GM12878 (cell line): ENCODE measurements at regions not wholly inside any gene's neighbourhood (a gene's known extent, or its start where the extent isn't known, plus 50 kb on each side); places are given as distances from the start of the nearest gene placed in this dataset.
"Not testable (repeated sequence)": the region's sequence is repeated elsewhere in the genome, so short reads cannot be mapped to it uniquely, and the experiment has no call there.

ENCODE experiments used
- ATAC-seq: fragments of 200-7000 bp; cut with Tn5 transposase; 3 replicates; pipeline ENCODE4 v1.9.1; 2020; ENCODE audit warnings: mild to moderate bottlenecking, moderate library complexity
- BruUV-seq: library from RNA; stranded (reverse); fragments of 400-500 nt; replicated peaks from 2 replicates; lab custom pipeline; 2021; lab: Mats Ljungman, UMichigan
- CTCF ChIA-PET: fragments of 300-600 bp; sonication (Branson Sonifier 250); formaldehyde crosslinking; extraction: SDS; loops from one replicate; lab custom pipeline; 2021; ENCODE audit warnings: inconsistent platforms; lab: Yijun Ruan, JAX
- POLR2A ChIA-PET: fragments of 350-600 bp; formaldehyde crosslinking; extraction: SDS; loops from one replicate; lab custom pipeline; 2021; ENCODE audit warnings: inconsistent platforms; lab: Charles Lee
- RAD21 ChIA-PET: fragments of 300-600 bp; sonication (Branson Sonifier 250); formaldehyde crosslinking; loops from one replicate; lab custom pipeline; 2023; ENCODE audit warnings: antibody characterized with exemption; ENCODE audit not compliant: unreplicated experiment; lab: Charles Lee
- SMC1A ChIA-PET: fragments of 300-600 bp; sonication (Branson Sonifier 250); formaldehyde crosslinking; loops from one replicate; lab custom pipeline; 2023; ENCODE audit not compliant: unreplicated experiment, uncharacterized antibody; lab: Charles Lee
- DNase-seq: peaks from one replicate; pipeline ENCODE4 v3.0.0-alpha.2; 2011; ENCODE audit warnings: low read depth, low spot score
- FAIRE-seq: peaks from 3 replicates; lab custom pipeline; 2011; peaks lifted over from hg19 to GRCh38; lab: Jason Lieb, UNC
- H2AFZ ChIP-seq: 2 replicates; pipeline ENCODE4 v1.6.0; 2011; ENCODE audit warnings: low read depth, low read length, control low read depth; ENCODE audit not compliant: control insufficient read depth
- H3K27ac ChIP-seq: 2 replicates; pipeline ENCODE4 v1.5.1; 2011; ENCODE audit warnings: control low read depth; ENCODE audit not compliant: control insufficient read depth, insufficient read depth
- H3K27me3 ChIP-seq, 2 experiments: replicated peaks in 1 of 2; 2 replicates each; pipeline versions ENCODE4 v1.6.0 to v1.6.1; 2011; ENCODE audit warnings: low read length in 1 of 2; ENCODE audit not compliant: control insufficient read depth in 2 of 2, insufficient read depth in 2 of 2
- H3K36me3 ChIP-seq, 2 experiments: 2 replicates each; pipeline ENCODE4 v1.5.1; 2011; ENCODE audit warnings: low read length in 1 of 2; ENCODE audit not compliant: control insufficient read depth in 2 of 2, insufficient read depth in 2 of 2
- H3K4me1 ChIP-seq: 2 replicates; pipeline ENCODE4 v1.6.1; 2011; ENCODE audit warnings: mild to moderate bottlenecking, low read length, moderate library complexity, mixed read lengths; ENCODE audit not compliant: control insufficient read depth, insufficient read depth
- H3K4me2 ChIP-seq: 2 replicates; pipeline ENCODE4 v1.6.0; 2011; ENCODE audit warnings: control low read depth; ENCODE audit not compliant: control insufficient read depth, insufficient read depth
- H3K4me3 ChIP-seq: fragments of 200-600 bp; sonication (generic); 2 replicates; pipeline ENCODE4 v1.5.1; 2016
- H3K79me2 ChIP-seq: 2 replicates; pipeline ENCODE4 v1.6.0; 2011; ENCODE audit warnings: low read length; ENCODE audit not compliant: control insufficient read depth, insufficient read depth
- H3K9ac ChIP-seq: 2 replicates; pipeline ENCODE4 v1.8.0; 2011; ENCODE audit warnings: low read length, control low read depth, mixed read lengths; ENCODE audit not compliant: control insufficient read depth, insufficient read depth
- H3K9me3 ChIP-seq: replicated peaks from 3 replicates; pipeline ENCODE4 v1.5.1; 2011; ENCODE audit warnings: mild to moderate bottlenecking, low read length; ENCODE audit not compliant: control insufficient read depth, insufficient read depth
- H4K20me1 ChIP-seq: 2 replicates; pipeline ENCODE4 v1.6.0; 2011; ENCODE audit not compliant: control insufficient read depth, insufficient read depth
- ASH2L ChIP-seq: fragments of 300-600, 200-600 bp; sonication (generic); IDR thresholded peaks from 2 replicates; pipeline ENCODE4 v1.6.1; 2017; ENCODE audit warnings: low read depth, mild to moderate bottlenecking, borderline replicate concordance
- ATF7 ChIP-seq: fragments of 450-650 bp; IDR thresholded peaks from 2 replicates; pipeline ENCODE4 v1.6.1; 2016; ENCODE audit warnings: low read depth, mild to moderate bottlenecking
- FOXM1 ChIP-seq: IDR thresholded peaks from 2 replicates; pipeline ENCODE4 v1.6.1; 2012; ENCODE audit warnings: low read depth, mild to moderate bottlenecking, inconsistent platforms, low read length, moderate library complexity
- WGBS: methylation state at CpG from one replicate; pipeline ENCODE4 v1.1.6; 2016; ENCODE audit warnings: low lambda C conversion rate; ENCODE audit not compliant: insufficient replicate concordance, insufficient coverage; ENCODE audit errors: missing lambda C conversion rate; 5-methylcytosine and 5-hydroxymethylcytosine counted together
- in situ Hi-C: fragments of 300-500 bp; cut with MboI; formaldehyde crosslinking; loops from 9 replicates; pipeline ENCODE4 v1.14.3; 2018; ENCODE audit warnings: mixed read lengths
- intact Hi-C: fragments of 100-400 bp; cut with micrococcal nuclease; formaldehyde crosslinking; loops from one replicate; pipeline ENCODE4 v1.14.2; 2022; ENCODE audit not compliant: unreplicated experiment

DNA sequence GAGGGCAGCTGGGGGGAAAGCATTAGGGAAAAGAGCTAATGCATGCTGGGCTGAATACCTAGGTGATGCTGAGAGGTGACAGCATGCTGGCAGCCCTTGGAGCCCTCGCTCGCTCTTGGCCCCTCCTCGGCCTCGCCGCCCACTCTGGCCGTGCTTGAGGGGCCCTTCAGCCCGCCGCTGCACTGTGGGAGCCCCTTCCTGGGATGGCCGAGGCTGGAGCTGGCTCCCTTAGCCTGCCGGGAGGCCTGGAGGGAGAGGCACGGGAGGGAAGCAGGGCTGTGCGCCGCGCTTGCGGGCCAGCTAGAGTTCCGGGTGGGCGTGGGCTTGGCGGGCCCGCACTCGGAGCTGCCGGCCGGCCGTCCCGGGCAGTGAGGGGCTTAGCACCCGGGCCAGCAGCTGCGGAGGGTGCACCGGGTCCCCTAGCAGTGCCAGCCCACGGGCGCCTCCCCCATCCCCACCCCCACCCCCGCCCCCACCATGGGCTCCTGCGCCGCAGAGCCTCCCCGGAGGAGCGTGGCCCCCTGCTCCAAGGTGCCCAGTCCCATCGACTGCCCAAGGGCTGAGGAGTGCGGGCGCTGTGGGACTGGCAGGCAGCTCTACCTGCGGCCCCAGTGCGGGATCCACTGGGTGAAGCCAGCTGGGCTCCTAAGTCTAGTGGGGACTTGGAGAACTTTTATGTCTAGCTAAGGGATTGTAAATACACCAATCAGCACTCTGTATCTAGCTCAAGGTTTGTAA, 1664.7 kb downstream of the BRINP3 start:
- CTCF ChIA-PET: interaction anchor here (1.7 kb wide), 1 partner anchor 9 kb away, joined by 5 read pairs; no protein-coding TSS in a partner anchor
- ATAC-seq, intact Hi-C loops: not testable (repeated sequence)

DNA sequence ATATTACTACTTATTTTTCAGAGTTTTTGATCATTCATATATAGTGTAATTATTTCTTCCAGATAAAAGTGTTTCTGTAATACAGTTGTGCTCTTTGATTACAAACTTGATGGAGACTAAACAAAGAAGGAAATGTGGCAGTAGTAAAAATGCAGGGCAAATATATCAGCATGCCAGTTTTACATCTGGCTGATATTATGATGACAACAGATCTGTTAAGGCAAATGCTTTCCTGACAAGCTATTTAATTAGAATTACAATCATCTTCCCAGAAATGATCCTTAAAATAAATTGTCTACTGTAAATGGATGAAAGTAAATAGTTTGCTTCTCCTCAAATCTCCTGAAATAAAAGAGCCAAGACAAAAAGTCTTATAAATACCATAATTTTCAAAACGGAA, 1659.8 kb downstream of the BRINP3 start:
- H3K27me3 ChIP-seq: no peaks in the 10 kb centered on the region
- BruUV-seq: no TSS peak
- intact Hi-C loops (no loop called here), in situ Hi-C loops (no loop called here)
- ATAC-seq (no peak), DNase-seq (no peak), FAIRE-seq (no peak)
- H3K9me3 ChIP-seq: no peaks in the 10 kb centered on the region
- H3K27ac ChIP-seq: no peak overlapping the region
- H4K20me1 ChIP-seq: no peaks in the 10 kb centered on the region
- H3K4me2 ChIP-seq: no peak overlapping the region
- CTCF ChIA-PET: no interaction called here
- SMC1A ChIA-PET: no interaction called here
- POLR2A ChIA-PET: no interaction called here
- no peak overlapping the region for H3K9ac ChIP-seq
- H2AFZ ChIP-seq: no peak overlapping the region
- 47% methylated on average over 1 of the region's 1 CpG for WGBS
- H3K4me1 ChIP-seq: no peaks in the 10 kb centered on the region
- no peaks in the 10 kb centered on the region for H3K79me2 ChIP-seq
- no peak for TF ChIP-seq FOXM1
- TF ChIP-seq ASH2L: no peak
- no peak for TF ChIP-seq ATF7
- H3K36me3 ChIP-seq: no peaks in the 10 kb centered on the region
- RAD21 ChIA-PET: no interaction called here
- H3K4me3 ChIP-seq: no peak overlapping the region

More for the DNA sequence above, 1664.7 kb downstream of the BRINP3 start:
- H3K27ac ChIP-seq, SMC1A ChIA-PET, H3K27me3 ChIP-seq, H4K20me1 ChIP-seq, H3K4me1 ChIP-seq, H3K9ac ChIP-seq, H3K4me3 ChIP-seq, POLR2A ChIA-PET, BruUV-seq, FAIRE-seq, H2AFZ ChIP-seq, H3K79me2 ChIP-seq, in situ Hi-C loops, H3K36me3 ChIP-seq, H3K4me2 ChIP-seq, DNase-seq, H3K9me3 ChIP-seq: not testable (repeated sequence)
- RAD21 ChIA-PET: interaction anchor here (0.8 kb wide), 1 partner anchor 9 kb away, joined by 3 read pairs; no protein-coding TSS in a partner anchor
- whole genome bisulfite sequencing: 48% methylated on average over 21 of the region's 39 CpGs
